ENCODE measurements at regions not wholly inside any gene's neighbourhood (a gene's known extent, or its start where the extent isn't known, plus 50 kb on each side); places are given as distances from the start of the nearest gene placed in this dataset.

GRCh38 chr2:80703532-80703931 lies 399.0 kb upstream of the LRRTM1 start:
- Histone ChIP-seq H3K9ac (ENCODE audit: low read depth, low read length) (no peak overlapping the region), H3K4me1 (ENCODE audit: insufficient read depth, low read length) (no peaks in the 10 kb centered on the region), H3K27me3 (ENCODE audit: insufficient read depth, low read length, poor library complexity) (no peaks in the 10 kb centered on the region), H3K4me3 (ENCODE audit: low read depth in 1 of 2, low read length in 2 of 2) (no peak overlapping the region), H3K27ac (ENCODE audit: low read length) (no peak overlapping the region), H3K9me3 (ENCODE audit: insufficient read depth, low read length, severe bottlenecking) (no peaks in the 10 kb centered on the region), H2AFZ (ENCODE audit: low read depth, low read length) (no peak overlapping the region), H3K36me3 (ENCODE audit: insufficient read depth, low read length) (no peaks in the 10 kb centered on the region), H4K20me1 (ENCODE audit: insufficient read depth, low read length) (no peaks in the 10 kb centered on the region), H3K79me2 (ENCODE audit: insufficient read depth, low read length) (no peaks in the 10 kb centered on the region), H3K4me2 (ENCODE audit: insufficient read depth, low read length) (no peak overlapping the region)
- ATAC-seq (ENCODE audit: insufficient read depth, low read depth) (no peak), DNase-seq (no peak)
- TF ChIP-seq, protein P1, sequence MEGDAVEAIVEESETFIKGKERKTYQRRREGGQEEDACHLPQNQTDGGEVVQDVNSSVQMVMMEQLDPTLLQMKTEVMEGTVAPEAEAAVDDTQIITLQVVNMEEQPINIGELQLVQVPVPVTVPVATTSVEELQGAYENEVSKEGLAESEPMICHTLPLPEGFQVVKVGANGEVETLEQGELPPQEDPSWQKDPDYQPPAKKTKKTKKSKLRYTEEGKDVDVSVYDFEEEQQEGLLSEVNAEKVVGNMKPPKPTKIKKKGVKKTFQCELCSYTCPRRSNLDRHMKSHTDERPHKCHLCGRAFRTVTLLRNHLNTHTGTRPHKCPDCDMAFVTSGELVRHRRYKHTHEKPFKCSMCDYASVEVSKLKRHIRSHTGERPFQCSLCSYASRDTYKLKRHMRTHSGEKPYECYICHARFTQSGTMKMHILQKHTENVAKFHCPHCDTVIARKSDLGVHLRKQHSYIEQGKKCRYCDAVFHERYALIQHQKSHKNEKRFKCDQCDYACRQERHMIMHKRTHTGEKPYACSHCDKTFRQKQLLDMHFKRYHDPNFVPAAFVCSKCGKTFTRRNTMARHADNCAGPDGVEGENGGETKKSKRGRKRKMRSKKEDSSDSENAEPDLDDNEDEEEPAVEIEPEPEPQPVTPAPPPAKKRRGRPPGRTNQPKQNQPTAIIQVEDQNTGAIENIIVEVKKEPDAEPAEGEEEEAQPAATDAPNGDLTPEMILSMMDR (IDR thresholded peaks at IDR 0.05; ENCODE audit: borderline replicate concordance, extremely low read depth, low read length, poor library complexity, severe bottlenecking), result no peak
- no peak for TF ChIP-seq EZH2 (IDR thresholded peaks at IDR 0.05; ENCODE audit: borderline replicate concordance, low read depth, low read length, severe bottlenecking)

DNA sequence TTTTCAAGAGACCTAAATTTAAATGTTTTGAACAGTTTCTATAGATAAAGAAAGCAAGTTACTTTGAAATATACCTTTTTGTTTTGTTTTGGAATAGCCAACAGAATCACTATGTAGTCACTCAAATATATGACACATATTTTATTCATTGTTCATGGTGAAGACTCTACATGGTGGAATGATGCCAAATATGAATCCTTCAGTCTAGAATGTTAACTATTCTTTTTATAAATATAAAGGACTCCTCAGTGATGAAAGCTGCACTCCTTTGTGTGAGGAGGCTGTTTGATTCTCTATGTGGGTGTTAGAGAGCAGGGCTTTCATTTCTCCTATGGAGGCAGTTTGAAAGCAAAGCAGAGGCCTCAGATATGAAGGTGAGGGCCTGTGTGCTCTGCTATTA lies 396.4 kb upstream of the LRRTM1 start:
- H3K9me3 ChIP-seq (ENCODE audit: insufficient read depth, low read length, severe bottlenecking), result no peaks in the 10 kb centered on the region
- H3K4me2 ChIP-seq (ENCODE audit: insufficient read depth, low read length), result no peak overlapping the region
- H3K4me3 ChIP-seq (ENCODE audit: low read depth in 1 of 2, low read length in 2 of 2), result no peak overlapping the region
- no peaks in the 10 kb centered on the region for H3K36me3 ChIP-seq (ENCODE audit: insufficient read depth, low read length)
- no peak overlapping the region for H3K9ac ChIP-seq (ENCODE audit: low read depth, low read length)
- no peaks in the 10 kb centered on the region for H4K20me1 ChIP-seq (ENCODE audit: insufficient read depth, low read length)
- no peaks in the 10 kb centered on the region for H3K27me3 ChIP-seq (ENCODE audit: insufficient read depth, low read length, poor library complexity)
- ATAC-seq (ENCODE audit: insufficient read depth, low read depth) (no peak), DNase-seq (no peak)
- no peak overlapping the region for H2AFZ ChIP-seq (ENCODE audit: low read depth, low read length)
- H3K27ac ChIP-seq (ENCODE audit: low read length), result no peak overlapping the region
- H3K4me1 ChIP-seq (ENCODE audit: insufficient read depth, low read length), result no peaks in the 10 kb centered on the region
- H3K79me2 ChIP-seq (ENCODE audit: insufficient read depth, low read length), result no peaks in the 10 kb centered on the region
- TF ChIP-seq EZH2 (IDR thresholded peaks at IDR 0.05; ENCODE audit: borderline replicate concordance, low read depth, low read length, severe bottlenecking), result no peak
- TF ChIP-seq, protein P1 (IDR thresholded peaks at IDR 0.05; ENCODE audit: borderline replicate concordance, extremely low read depth, low read length, poor library complexity, severe bottlenecking), result no peak
